Upper lobe of right lung (tissue), 1 donor: ENCODE measurements at regions not wholly inside any gene's neighbourhood (a gene's known extent, or its start where the extent isn't known, plus 50 kb on each side); places are given as distances from the start of the nearest gene placed in this dataset.
A peak's percentile ranks its signal among the peaks of the same experiment; 100 is the strongest.

Source experiments
- ATAC-seq: fragments of 200-7000 bp; cut with Tn5 transposase; one replicate; pipeline ENCODE4 v1.9.1; 2020; ENCODE audit warnings: mild to moderate bottlenecking, moderate library complexity
- DNase-seq: peaks from one replicate; pipeline ENCODE4 v3.0.0-alpha.2; 2020
- H3K27ac ChIP-seq: fragments of 200-600 bp; one replicate; pipeline ENCODE4 v1.8.0; 2022
- H3K27me3 ChIP-seq: fragments of 200-600 bp; one replicate; pipeline ENCODE4 v1.8.0; 2022; ENCODE audit warnings: mild to moderate bottlenecking
- H3K36me3 ChIP-seq: fragments of 200-600 bp; one replicate; pipeline ENCODE4 v1.8.0; 2022
- H3K4me1 ChIP-seq: fragments of 200-600 bp; one replicate; pipeline ENCODE4 v1.8.0; 2022
- H3K4me3 ChIP-seq: fragments of 200-600 bp; one replicate; pipeline ENCODE4 v1.8.0; 2022; ENCODE audit warnings: mild to moderate bottlenecking
- H3K9me3 ChIP-seq: fragments of 200-600 bp; one replicate; pipeline ENCODE4 v1.8.0; 2022
- intact Hi-C: fragments of 100-400 bp; cut with DNase I; formaldehyde crosslinking; loops from one replicate; pipeline ENCODE4 v1.11.0; 2022
- TF ChIP-seq, protein P1 (sequence below): fragments of 200-600 bp; IDR thresholded peaks from one replicate; pipeline ENCODE4 v1.8.0; 2022; ENCODE audit warnings: antibody characterized with exemption
- donor health status: DM: no; HTN: yes; CAD: no; lungs with severe emphysema.

GRCh38 chr10:88127269-88127668 lies 263.8 kb downstream of the PTEN start:
- no peaks in the 10 kb centered on the region for H3K4me1 ChIP-seq
- TF ChIP-seq, protein P1, sequence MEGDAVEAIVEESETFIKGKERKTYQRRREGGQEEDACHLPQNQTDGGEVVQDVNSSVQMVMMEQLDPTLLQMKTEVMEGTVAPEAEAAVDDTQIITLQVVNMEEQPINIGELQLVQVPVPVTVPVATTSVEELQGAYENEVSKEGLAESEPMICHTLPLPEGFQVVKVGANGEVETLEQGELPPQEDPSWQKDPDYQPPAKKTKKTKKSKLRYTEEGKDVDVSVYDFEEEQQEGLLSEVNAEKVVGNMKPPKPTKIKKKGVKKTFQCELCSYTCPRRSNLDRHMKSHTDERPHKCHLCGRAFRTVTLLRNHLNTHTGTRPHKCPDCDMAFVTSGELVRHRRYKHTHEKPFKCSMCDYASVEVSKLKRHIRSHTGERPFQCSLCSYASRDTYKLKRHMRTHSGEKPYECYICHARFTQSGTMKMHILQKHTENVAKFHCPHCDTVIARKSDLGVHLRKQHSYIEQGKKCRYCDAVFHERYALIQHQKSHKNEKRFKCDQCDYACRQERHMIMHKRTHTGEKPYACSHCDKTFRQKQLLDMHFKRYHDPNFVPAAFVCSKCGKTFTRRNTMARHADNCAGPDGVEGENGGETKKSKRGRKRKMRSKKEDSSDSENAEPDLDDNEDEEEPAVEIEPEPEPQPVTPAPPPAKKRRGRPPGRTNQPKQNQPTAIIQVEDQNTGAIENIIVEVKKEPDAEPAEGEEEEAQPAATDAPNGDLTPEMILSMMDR = no peak
- ATAC-seq = no peak
- no peak overlapping the region for H3K4me3 ChIP-seq
- H3K27me3 ChIP-seq = no peaks in the 10 kb centered on the region
- H3K27ac ChIP-seq = no peak overlapping the region
- no peak for DNase-seq
- intact Hi-C loops = no loop called here
- no peaks in the 10 kb centered on the region for H3K9me3 ChIP-seq
- no peaks in the 10 kb centered on the region for H3K36me3 ChIP-seq

GRCh38 chr10:88127766-88128165 lies 264.3 kb downstream of the PTEN start:
- no peaks in the 10 kb centered on the region for H3K27me3 ChIP-seq
- no peak overlapping the region for H3K27ac ChIP-seq
- ATAC-seq (no peak), DNase-seq (no peak)
- no peak overlapping the region for H3K4me3 ChIP-seq
- no peaks in the 10 kb centered on the region for H3K36me3 ChIP-seq
- TF ChIP-seq, protein P1 = no peak
- H3K4me1 ChIP-seq = no peaks in the 10 kb centered on the region
- intact Hi-C loops = no loop called here
- no peaks in the 10 kb centered on the region for H3K9me3 ChIP-seq

DNA sequence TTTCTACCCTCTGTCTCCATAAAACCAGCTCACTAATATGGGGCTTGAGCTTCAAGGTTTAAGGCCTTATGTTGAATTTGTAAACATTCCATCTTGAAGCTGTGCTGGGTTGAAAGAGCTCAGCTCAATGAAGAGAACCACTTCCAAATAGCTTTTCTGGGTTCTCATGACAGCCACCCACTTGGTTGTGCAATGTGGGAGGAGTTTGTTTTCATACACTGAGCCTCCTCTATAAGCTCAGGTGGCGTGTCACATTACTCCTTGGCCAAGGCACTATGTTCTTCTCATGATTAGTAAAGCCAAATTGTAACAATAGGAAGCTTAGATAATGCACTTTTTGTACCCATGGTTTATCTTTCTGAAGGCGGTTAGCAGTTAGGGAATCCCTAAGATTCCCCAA lies 265.6 kb downstream of the PTEN start:
- Histone ChIP-seq H3K4me3 (no peak overlapping the region), H3K4me1 (no peaks in the 10 kb centered on the region), H3K36me3 (no peaks in the 10 kb centered on the region), H3K27ac (no peak overlapping the region), H3K27me3 (no peaks in the 10 kb centered on the region), H3K9me3 (no peaks in the 10 kb centered on the region)
- TF ChIP-seq, protein P1 = no peak
- intact Hi-C loops = no loop called here
- ATAC-seq (peak; percentile 59), DNase-seq (no peak)

- TF ChIP-seq, protein P1 = no peak
- intact Hi-C loops = no loop called here
- Histone ChIP-seq H3K4me1 (no peaks in the 10 kb centered on the region), H3K4me3 (no peak overlapping the region), H3K27ac (no peak overlapping the region), H3K36me3 (no peaks in the 10 kb centered on the region), H3K9me3 (no peaks in the 10 kb centered on the region), H3K27me3 (no peaks in the 10 kb centered on the region)
- ATAC-seq (no peak), DNase-seq (no peak)
Observed at GRCh38 chr10:88130912-88131311, 267.5 kb downstream of the PTEN start.

DNA sequence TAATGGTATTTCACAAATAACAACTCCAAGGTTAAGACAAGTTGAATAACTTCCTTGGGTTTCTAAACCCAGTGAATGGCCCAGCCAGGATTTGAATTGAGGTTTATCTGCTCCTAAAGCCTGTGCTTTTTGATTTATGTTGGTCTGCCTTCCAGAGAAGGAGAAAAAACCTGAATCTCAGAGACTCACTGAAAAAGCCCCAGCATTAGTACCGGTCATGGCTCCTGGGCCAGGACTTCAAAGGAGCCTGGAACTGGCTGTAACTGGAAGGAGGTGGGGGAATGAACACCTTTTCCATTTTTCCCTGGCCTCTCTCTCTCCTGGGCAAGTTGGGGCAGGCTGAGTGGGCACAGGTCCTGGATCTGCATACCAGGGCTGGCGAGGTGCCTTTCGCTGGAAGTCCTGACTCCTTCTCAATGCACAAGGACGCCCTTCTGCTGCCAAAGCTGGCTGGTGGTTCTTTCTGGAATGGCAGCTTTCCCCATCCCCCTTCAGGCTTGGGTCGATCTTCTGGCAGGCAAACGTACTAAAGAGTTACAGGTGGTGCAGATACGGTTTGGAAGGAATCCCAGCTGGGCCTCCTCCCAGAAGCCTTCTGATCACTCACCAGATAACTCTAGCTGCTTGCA lies 268.2 kb downstream of the PTEN start:
- TF ChIP-seq, protein P1 = no peak
- intact Hi-C loops = no loop called here
- DNase-seq (peak; percentile 72), ATAC-seq (peak; percentile 74)
- Histone ChIP-seq H3K4me1 (no peaks in the 10 kb centered on the region), H3K36me3 (no peaks in the 10 kb centered on the region), H3K27me3 (no peaks in the 10 kb centered on the region), H3K4me3 (no peak overlapping the region), H3K27ac (no peak overlapping the region), H3K9me3 (no peaks in the 10 kb centered on the region)

GRCh38 chr10:88136712-88137111 lies 273.3 kb downstream of the PTEN start:
- Histone ChIP-seq H3K27ac (no peak overlapping the region), H3K4me3 (no peak overlapping the region), H3K4me1 (no peaks in the 10 kb centered on the region), H3K9me3 (no peaks in the 10 kb centered on the region), H3K36me3 (no peaks in the 10 kb centered on the region), H3K27me3 (no peaks in the 10 kb centered on the region)
- intact Hi-C loops = no loop called here
- ATAC-seq (no peak), DNase-seq (no peak)
- TF ChIP-seq, protein P1 = no peak
